ENCODE measurements at regions not wholly inside any gene's neighbourhood (a gene's known extent, or its start where the extent isn't known, plus 50 kb on each side); places are given as distances from the start of the nearest gene placed in this dataset.

- Histone ChIP-seq H3T11ph (ENCODE audit: low read length) (no peak overlapping the region), H3K56ac (ENCODE audit: insufficient read length, low read depth, low read length) (no peak overlapping the region), H3K4ac (ENCODE audit: low read depth, low read length) (no peak overlapping the region), H3K9ac (ENCODE audit: extremely low read depth, insufficient read length, low read length) (no peak overlapping the region), H3K18ac (ENCODE audit: insufficient read length, low read depth, low read length) (no peak overlapping the region), H3K27ac (ENCODE audit: insufficient read length, low read depth, low read length) (no peak overlapping the region), H2BK5ac (ENCODE audit: insufficient read length, low read length) (no peak overlapping the region), H2AK5ac (ENCODE audit: insufficient read length, low read length) (no peak overlapping the region), H3K79me2 (ENCODE audit: insufficient read depth, low read length) (no peaks in the 10 kb centered on the region), H3K23me2 (ENCODE audit: insufficient read length, low read depth, low read length, poor library complexity, severe bottlenecking) (no peaks in the 10 kb centered on the region), H3K4me1 (ENCODE audit: insufficient read depth, low read length) (no peaks in the 10 kb centered on the region), H3K27me3 (ENCODE audit: insufficient read depth, low read length) (no peaks in the 10 kb centered on the region), H4K91ac (ENCODE audit: insufficient read length, low read depth, low read length) (no peak overlapping the region), H2AFZ (ENCODE audit: low read length) (no peak overlapping the region), H2BK15ac (ENCODE audit: low read depth, low read length) (no peak overlapping the region), H3K23ac (ENCODE audit: insufficient read length, low read depth, low read length) (no peak overlapping the region), H2BK120ac (ENCODE audit: low read depth, low read length, poor library complexity, severe bottlenecking) (no peak overlapping the region), H3K79me1 (ENCODE audit: insufficient read depth, low read depth, low read length, poor library complexity, severe bottlenecking) (no peaks in the 10 kb centered on the region), H2BK12ac (ENCODE audit: insufficient read length, low read depth, low read length) (no peak overlapping the region), H3K14ac (ENCODE audit: insufficient read depth, low read length) (no peak overlapping the region), H3K4me2 (ENCODE audit: insufficient read depth, insufficient read length, low read length) (no peak overlapping the region), H2BK20ac (ENCODE audit: low read depth, low read length, poor library complexity, severe bottlenecking) (no peak overlapping the region), H4K5ac (ENCODE audit: insufficient read length, low read depth, low read length) (no peak overlapping the region), H3K9me3 (ENCODE audit: control insufficient read depth, low read depth, low read length) (no peaks in the 10 kb centered on the region), H4K8ac (replicated peaks; ENCODE audit: insufficient read length, low read depth, low read length) (no peak overlapping the region), H4K20me1 (ENCODE audit: control insufficient read depth, insufficient read depth, insufficient read length) (no peaks in the 10 kb centered on the region)
- no peaks in the 10 kb centered on the region for H3K27me3 Mint-ChIP-seq (ENCODE audit: low read depth)
- no peaks in the 10 kb centered on the region; a peak in 1 of 5 replicates for H3K9me3 Mint-ChIP-seq
- TF ChIP-seq CTCF (conservative IDR thresholded peaks at IDR 0.05): no peak
- H3K36me3 Mint-ChIP-seq (ENCODE audit: insufficient read depth in 1 of 3, low read depth in 3 of 3): no peaks in the 10 kb centered on the region
- DNase-seq: no peak
- no peak overlapping the region for H3K27ac Mint-ChIP-seq
- no CpG with 5 or more reads among the region's 7 CpGs for WGBS (ENCODE audit: extremely low coverage, insufficient read length, low lambda C conversion rate)
- H3K4me1 Mint-ChIP-seq: no peaks in the 10 kb centered on the region; a peak in 1 of 4 replicates
- H3K4me3 Mint-ChIP-seq: no peak overlapping the region
Observed at GRCh38 chr4:32475710-32476109, 1755.5 kb downstream of the PCDH7 start.

Data from H9 (cell line).